Hepatocyte (in vitro differentiated cells): ENCODE measurements at regions not wholly inside any gene's neighbourhood (a gene's known extent, or its start where the extent isn't known, plus 50 kb on each side); places are given as distances from the start of the nearest gene placed in this dataset.

Source experiments
- DNase-seq: peaks from one replicate; pipeline ENCODE4 v3.0.0-alpha.2; 2016; ENCODE audit warnings: low spot score
- H2AFZ ChIP-seq: fragments of 200-600 bp; sonication (generic); 2 replicates; pipeline ENCODE4 v1.6.0; 2016; ENCODE audit warnings: antibody characterized with exemption, mild to moderate bottlenecking
- H3K27ac ChIP-seq: fragments of 200-600 bp; sonication (generic); 2 replicates; pipeline ENCODE4 v1.5.1; 2016; ENCODE audit warnings: mild to moderate bottlenecking
- H3K27me3 ChIP-seq: fragments of 200-600 bp; sonication (generic); 2 replicates; pipeline ENCODE4 v1.6.1; 2016
- H3K36me3 ChIP-seq: fragments of 200-600 bp; sonication (generic); replicated peaks from 2 replicates; pipeline ENCODE4 v1.5.1; 2016; ENCODE audit warnings: low read depth; ENCODE audit not compliant: insufficient read depth
- H3K4me1 ChIP-seq: fragments of 200-600 bp; sonication (generic); 2 replicates; pipeline ENCODE4 v1.5.1; 2016; ENCODE audit warnings: mild to moderate bottlenecking, moderate library complexity; ENCODE audit not compliant: insufficient read depth
- H3K4me2 ChIP-seq: fragments of 200-600 bp; sonication (generic); 2 replicates; pipeline ENCODE4 v1.6.0; 2016
- H3K4me3 ChIP-seq: fragments of 200-600 bp; sonication (generic); 2 replicates; pipeline ENCODE4 v1.5.1; 2016; ENCODE audit warnings: mild to moderate bottlenecking
- H3K79me2 ChIP-seq: fragments of 200-600 bp; sonication (generic); 2 replicates; pipeline ENCODE4 v1.6.0; 2017; ENCODE audit warnings: mild to moderate bottlenecking
- H3K9me2 ChIP-seq: fragments of 200-600 bp; sonication (generic); replicated peaks from 2 replicates; pipeline ENCODE4 v1.6.0; 2017; ENCODE audit warnings: mild to moderate bottlenecking; ENCODE audit not compliant: insufficient read depth
- H3K9me3 ChIP-seq: fragments of 200-600 bp; sonication (generic); 2 replicates; pipeline ENCODE4 v1.5.1; 2016; ENCODE audit warnings: low read depth, mild to moderate bottlenecking
- H4K20me1 ChIP-seq: fragments of 200-600 bp; sonication (generic); 2 replicates; pipeline ENCODE4 v1.6.0; 2016; ENCODE audit warnings: mild to moderate bottlenecking; ENCODE audit not compliant: insufficient read depth, poor library complexity, severe bottlenecking
- EZH2 ChIP-seq: fragments of 200-600 bp; sonication (generic); IDR thresholded peaks from 2 replicates; pipeline ENCODE4 v1.6.1; 2016; ENCODE audit warnings: antibody characterized with exemption, mild to moderate bottlenecking, borderline replicate concordance
- EZH2phosphoT487 ChIP-seq: fragments of 200-600 bp; sonication (generic); IDR thresholded peaks from one replicate; pipeline ENCODE4 v1.6.1; 2018; ENCODE audit warnings: antibody characterized with exemption, mild to moderate bottlenecking, low read depth, moderate library complexity; ENCODE audit not compliant: unreplicated experiment, severe bottlenecking
- WGBS: methylation state at CpG from one replicate; pipeline ENCODE4 v1.1.6; 2016; ENCODE audit warnings: low lambda C conversion rate; ENCODE audit errors: missing lambda C conversion rate; 5-methylcytosine and 5-hydroxymethylcytosine counted together
- TF ChIP-seq, protein P1 (sequence below): fragments of 200-600 bp; sonication (generic); IDR thresholded peaks from 2 replicates; pipeline ENCODE4 v1.5.1; 2016; ENCODE audit warnings: antibody characterized with exemption, mild to moderate bottlenecking; ENCODE audit not compliant: poor library complexity

DNA sequence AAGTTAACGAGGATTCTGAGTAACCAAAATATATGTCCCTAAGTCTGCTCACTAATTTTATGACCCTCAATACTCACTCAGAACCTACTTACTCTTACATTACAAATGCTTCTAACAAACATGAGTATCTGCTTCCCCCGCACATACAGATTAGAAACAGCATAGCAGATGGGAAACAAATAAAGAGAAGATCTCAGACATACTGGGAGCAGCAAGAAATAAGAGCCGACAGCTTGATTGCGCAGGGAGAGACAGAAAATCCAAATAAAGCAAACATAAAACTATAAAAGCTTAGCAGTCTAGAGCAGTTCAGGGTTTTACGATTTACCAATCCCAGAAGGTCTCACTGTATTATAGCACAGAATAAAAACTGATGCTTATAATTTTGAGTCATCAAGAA lies 89.1 kb upstream of the DBX1 start:
- no peaks in the 10 kb centered on the region for H3K79me2 ChIP-seq
- WGBS: 43% methylated on average over 5 of the region's 5 CpGs
- H3K9me2 ChIP-seq: no peaks in the 10 kb centered on the region
- no peaks in the 10 kb centered on the region for H3K36me3 ChIP-seq
- no peaks in the 10 kb centered on the region for H3K4me1 ChIP-seq
- H3K27me3 ChIP-seq: peaks cover 23% of the 10 kb centered on the region
- no peaks in the 10 kb centered on the region for H3K9me3 ChIP-seq
- peak; percentile 18 for DNase-seq
- no peak overlapping the region for H2AFZ ChIP-seq
- no peaks in the 10 kb centered on the region for H4K20me1 ChIP-seq
- H3K4me3 ChIP-seq: no peak overlapping the region
- H3K27ac ChIP-seq: no peak overlapping the region
- TF ChIP-seq EZH2 (no peak), EZH2phosphoT487 (no peak)
- TF ChIP-seq, protein P1, sequence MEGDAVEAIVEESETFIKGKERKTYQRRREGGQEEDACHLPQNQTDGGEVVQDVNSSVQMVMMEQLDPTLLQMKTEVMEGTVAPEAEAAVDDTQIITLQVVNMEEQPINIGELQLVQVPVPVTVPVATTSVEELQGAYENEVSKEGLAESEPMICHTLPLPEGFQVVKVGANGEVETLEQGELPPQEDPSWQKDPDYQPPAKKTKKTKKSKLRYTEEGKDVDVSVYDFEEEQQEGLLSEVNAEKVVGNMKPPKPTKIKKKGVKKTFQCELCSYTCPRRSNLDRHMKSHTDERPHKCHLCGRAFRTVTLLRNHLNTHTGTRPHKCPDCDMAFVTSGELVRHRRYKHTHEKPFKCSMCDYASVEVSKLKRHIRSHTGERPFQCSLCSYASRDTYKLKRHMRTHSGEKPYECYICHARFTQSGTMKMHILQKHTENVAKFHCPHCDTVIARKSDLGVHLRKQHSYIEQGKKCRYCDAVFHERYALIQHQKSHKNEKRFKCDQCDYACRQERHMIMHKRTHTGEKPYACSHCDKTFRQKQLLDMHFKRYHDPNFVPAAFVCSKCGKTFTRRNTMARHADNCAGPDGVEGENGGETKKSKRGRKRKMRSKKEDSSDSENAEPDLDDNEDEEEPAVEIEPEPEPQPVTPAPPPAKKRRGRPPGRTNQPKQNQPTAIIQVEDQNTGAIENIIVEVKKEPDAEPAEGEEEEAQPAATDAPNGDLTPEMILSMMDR: no peak
- H3K4me2 ChIP-seq: no peak overlapping the region

DNA sequence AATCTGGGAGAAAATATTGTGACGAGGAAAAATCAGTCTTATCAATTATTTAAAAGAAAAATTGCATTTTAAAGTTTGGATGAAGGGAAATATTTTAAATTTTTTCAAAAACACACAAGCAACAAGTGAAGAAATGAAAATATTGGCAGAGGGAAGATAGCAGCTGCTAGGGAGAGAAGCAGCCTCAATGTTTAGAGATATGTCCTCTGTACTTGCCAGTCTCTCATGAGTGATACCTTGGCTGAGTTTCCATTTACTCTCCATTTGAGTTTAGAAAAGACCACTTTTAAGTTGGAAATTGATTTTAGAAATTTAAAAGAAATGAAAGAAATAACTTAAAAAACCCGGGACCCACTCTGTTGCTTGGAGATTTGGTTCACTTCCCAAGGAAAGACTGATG lies 88.6 kb upstream of the DBX1 start:
- Histone ChIP-seq H2AFZ (no peak overlapping the region), H4K20me1 (no peaks in the 10 kb centered on the region), H3K9me2 (no peaks in the 10 kb centered on the region), H3K4me1 (no peaks in the 10 kb centered on the region), H3K79me2 (no peaks in the 10 kb centered on the region), H3K9me3 (no peaks in the 10 kb centered on the region), H3K36me3 (no peaks in the 10 kb centered on the region), H3K27me3 (peaks cover 20% of the 10 kb centered on the region), H3K4me3 (no peak overlapping the region), H3K27ac (no peak overlapping the region), H3K4me2 (no peak overlapping the region)
- 62% methylated on average over 2 of the region's 2 CpGs for WGBS
- no peak for DNase-seq
- no peak for TF ChIP-seq EZH2phosphoT487
- TF ChIP-seq, protein P1: no peak
- no peak for TF ChIP-seq EZH2

DNA sequence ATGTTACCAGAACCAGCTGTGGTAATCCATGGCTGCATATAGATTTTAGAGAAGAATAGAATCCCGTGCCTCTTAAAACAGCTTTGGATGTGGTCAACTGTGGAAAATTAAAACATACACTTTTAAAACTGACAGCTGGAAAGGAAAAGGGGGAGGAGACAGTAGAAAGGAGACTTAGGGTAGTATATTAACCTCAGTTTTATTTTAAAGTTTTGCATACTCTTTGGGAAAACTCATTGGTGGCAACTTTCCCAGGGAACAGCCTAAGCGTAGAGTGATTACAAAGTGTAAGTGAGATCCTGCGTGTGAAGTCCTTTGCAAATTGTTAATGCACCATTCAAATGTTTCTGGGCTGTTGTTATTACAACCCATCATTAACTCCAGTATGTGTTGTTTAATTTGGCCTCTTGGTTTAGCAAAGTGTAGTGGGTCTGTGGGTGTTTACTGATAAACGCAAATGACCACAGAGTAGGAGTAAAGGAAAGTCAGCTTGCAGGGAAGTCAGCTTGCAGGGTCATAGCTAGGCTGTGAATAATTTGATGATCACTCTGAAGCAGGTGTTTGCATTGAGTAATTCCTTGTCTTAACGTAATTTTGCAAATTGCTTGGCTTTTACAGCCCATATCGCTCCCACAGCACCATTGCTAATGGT lies 88.0 kb upstream of the DBX1 start:
- Histone ChIP-seq H3K4me1 (no peaks in the 10 kb centered on the region), H3K4me2 (no peak overlapping the region), H3K9me3 (no peaks in the 10 kb centered on the region), H3K27me3 (peaks cover 20% of the 10 kb centered on the region), H2AFZ (no peak overlapping the region), H4K20me1 (no peaks in the 10 kb centered on the region), H3K9me2 (no peaks in the 10 kb centered on the region), H3K79me2 (no peaks in the 10 kb centered on the region), H3K36me3 (no peaks in the 10 kb centered on the region), H3K4me3 (no peak overlapping the region), H3K27ac (no peak overlapping the region)
- WGBS: 39% methylated on average over 6 of the region's 6 CpGs
- DNase-seq: no peak
- TF ChIP-seq, protein P1: no peak

DNA sequence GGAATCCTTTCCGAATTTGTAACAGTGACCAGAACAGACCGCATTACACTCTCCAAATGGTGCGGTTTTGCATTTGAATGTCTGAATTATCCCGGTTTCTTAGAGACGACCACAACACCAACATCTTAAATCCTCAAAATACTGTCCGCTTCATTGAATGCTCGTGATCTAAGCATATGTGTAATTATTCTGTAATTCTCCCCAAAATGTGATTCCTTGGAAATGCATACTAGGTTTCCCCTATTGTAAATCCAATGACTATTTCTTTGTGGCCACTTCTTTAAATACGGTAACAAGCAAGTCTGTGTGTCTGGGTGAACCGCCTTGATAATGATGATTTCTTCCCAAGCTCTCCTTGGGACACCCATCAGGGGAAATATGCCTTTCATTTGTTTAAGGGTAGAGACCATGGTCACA lies 87.3 kb upstream of the DBX1 start:
- TF ChIP-seq EZH2 (no peak), EZH2phosphoT487 (no peak)
- TF ChIP-seq, protein P1: no peak
- WGBS: 61% methylated on average over 9 of the region's 9 CpGs
- Histone ChIP-seq H3K4me1 (no peaks in the 10 kb centered on the region), H2AFZ (no peak overlapping the region), H3K9me3 (no peaks in the 10 kb centered on the region), H3K9me2 (no peaks in the 10 kb centered on the region), H3K27ac (no peak overlapping the region), H3K79me2 (no peaks in the 10 kb centered on the region), H3K27me3 (peaks cover 20% of the 10 kb centered on the region), H3K4me3 (no peak overlapping the region), H4K20me1 (no peaks in the 10 kb centered on the region), H3K36me3 (no peaks in the 10 kb centered on the region), H3K4me2 (no peak overlapping the region)
- no peak for DNase-seq
